K562 (cell line): ENCODE measurements at regions not wholly inside any gene's neighbourhood (a gene's known extent, or its start where the extent isn't known, plus 50 kb on each side); places are given as distances from the start of the nearest gene placed in this dataset.
"Not testable (repeated sequence)": the region's sequence is repeated elsewhere in the genome, so short reads cannot be mapped to it uniquely, and the experiment has no call there.

Experiments
- ATAC-seq: fragments of 200-7000 bp; cut with Tn5 transposase; 3 replicates; pipeline ENCODE4 v1.9.1; 2020; ENCODE audit warnings: moderate library complexity
- BruUV-seq: library from RNA; stranded (reverse); fragments of 400-500 nt; replicated peaks from 2 replicates; lab custom pipeline; 2021; lab: Mats Ljungman, UMichigan
- CTCF ChIA-PET: fragments of 300-600 bp; formaldehyde crosslinking; extraction: SDS; loops from one replicate; lab custom pipeline; 2021; ENCODE audit warnings: low intra/inter-chr PET ratio; lab: Yijun Ruan, JAX
- POLR2A ChIA-PET: fragments of 300-600, 350-650 bp; sonication (Branson Sonifier 250); formaldehyde crosslinking; extraction: SDS; loops from one replicate; lab custom pipeline; 2021; ENCODE audit warnings: antibody characterized with exemption, inconsistent platforms; lab: Yijun Ruan, JAX
- DNase-seq, 4 experiments: peaks; one replicate each; pipeline versions ENCODE4 v3.0.0 to v3.0.0-alpha.2; 2011 to 2018; ENCODE audit warnings: low spot score in 3 of 4, mixed read lengths in 3 of 4; ENCODE audit errors: extremely low read depth in 1 of 4
- FAIRE-seq: peaks from 2 replicates; lab custom pipeline; 2011; peaks lifted over from hg19 to GRCh38; lab: Jason Lieb, UNC
- H2AFZ ChIP-seq: 2 replicates; pipeline ENCODE4 v1.6.0; 2011; ENCODE audit warnings: low read depth, low read length, control low read depth, inconsistent platforms
- H3K27ac ChIP-seq: fragments of 200-600 bp; 3 replicates; pipeline ENCODE4 v1.8.0; 2011; ENCODE audit warnings: low read depth, mild to moderate bottlenecking, control low read depth, inconsistent platforms, low read length, moderate library complexity, mixed read lengths; ENCODE audit errors: extremely low read depth
- H3K27me3 ChIP-seq, 2 experiments: fragments of 300-600 bp in 1 of 2; 2 replicates in 1 of 2; 3 replicates in 1 of 2; pipeline versions ENCODE4 v1.6.0 to v1.8.0; 2011; ENCODE audit warnings: inconsistent platforms in 2 of 2, low read length in 2 of 2, mild to moderate bottlenecking in 1 of 2, mixed read lengths in 1 of 2, moderate library complexity in 1 of 2; ENCODE audit not compliant: control insufficient read depth in 2 of 2, insufficient read depth in 2 of 2
- H3K36me3 ChIP-seq: fragments of 300-600 bp; 3 replicates; pipeline ENCODE4 v1.8.0; 2011; ENCODE audit warnings: mild to moderate bottlenecking, low read length, inconsistent platforms; ENCODE audit not compliant: control insufficient read depth, insufficient read depth
- H3K4me1 ChIP-seq, 2 experiments: fragments of 200-600 bp in 1 of 2; replicated peaks in 1 of 2; 2 replicates in 1 of 2; 3 replicates in 1 of 2; pipeline versions ENCODE4 v1.5.1 to v1.8.0; 2011; ENCODE audit warnings: inconsistent platforms in 2 of 2, low read length in 2 of 2, mild to moderate bottlenecking in 1 of 2, mixed read lengths in 1 of 2, moderate library complexity in 1 of 2; ENCODE audit not compliant: control insufficient read depth in 2 of 2, insufficient read depth in 2 of 2
- H3K4me2 ChIP-seq: 2 replicates; pipeline ENCODE4 v1.6.1; 2011; ENCODE audit warnings: low read length, control low read depth, inconsistent platforms, mixed read lengths; ENCODE audit not compliant: insufficient read depth
- H3K4me3 ChIP-seq: fragments of 200-600 bp; sonication (generic), shearing (Covaris generic); 2 replicates; pipeline ENCODE4 v1.5.1; 2016; ENCODE audit warnings: control low read depth, inconsistent platforms
- H3K79me2 ChIP-seq: fragments of 200-600 bp; 3 replicates; pipeline ENCODE4 v1.8.0; 2011; ENCODE audit warnings: low read length, inconsistent platforms; ENCODE audit not compliant: control insufficient read depth, insufficient read depth
- H3K9ac ChIP-seq, 2 experiments: 2 replicates each; pipeline versions ENCODE4 v1.6.0 to v1.6.1; 2011; ENCODE audit warnings: low read depth in 2 of 2, low read length in 2 of 2, control low read depth in 1 of 2, inconsistent platforms in 1 of 2, mild to moderate bottlenecking in 1 of 2, mixed read lengths in 1 of 2; ENCODE audit not compliant: insufficient read depth in 1 of 2
- H3K9me1 ChIP-seq: one replicate; pipeline ENCODE4 v1.6.0; 2011; ENCODE audit warnings: inconsistent platforms, mild to moderate bottlenecking, low read length, moderate library complexity; ENCODE audit not compliant: control insufficient read depth, insufficient read depth
- H3K9me3 ChIP-seq: replicated peaks from 2 replicates; pipeline ENCODE4 v1.5.1; 2011; ENCODE audit warnings: low read depth, low read length, inconsistent platforms; ENCODE audit not compliant: control insufficient read depth, insufficient read depth
- H4K20me1 ChIP-seq: replicated peaks from 2 replicates; pipeline ENCODE4 v1.6.1; 2011; ENCODE audit warnings: low read length, inconsistent platforms, mixed read lengths; ENCODE audit not compliant: control insufficient read depth, insufficient read depth
- DIDO1 ChIP-seq: fragments of 450-650 bp; IDR thresholded peaks from 2 replicates; pipeline ENCODE4 v1.6.1; 2016; ENCODE audit warnings: low read depth, missing biosample characterization, missing genetic modification characterization
- GABPB1 ChIP-seq: sonication (generic); formaldehyde crosslinking; IDR thresholded peaks from 2 replicates; pipeline ENCODE4 v1.8.0; 2022; ENCODE audit warnings: mild to moderate bottlenecking, missing genetic modification reagents
- HOXB6 ChIP-seq: fragments of 250-450 bp; sonication (Bioruptor Pico); IDR thresholded peaks from 2 replicates; pipeline ENCODE4 v1.5.1; 2022; ENCODE audit warnings: mild to moderate bottlenecking, borderline replicate concordance
- KAT2B ChIP-seq: IDR thresholded peaks from one replicate; pipeline ENCODE4 v1.6.1; 2012; ENCODE audit warnings: low read depth, mild to moderate bottlenecking, control low read depth, inconsistent platforms, low read length, moderate library complexity
- RAD21 ChIP-seq, 2 experiments: fragments of 250-450 bp in 1 of 2; fragments of 450-650 bp in 1 of 2; sonication (Bioruptor Pico) in 1 of 2; formaldehyde crosslinking in 1 of 2; IDR thresholded peaks in 1 of 2; conservative IDR thresholded peaks in 1 of 2; 2 replicates each; pipeline versions ENCODE4 v1.4.0 to v1.8.0; 2020 to 2022; ENCODE audit warnings: mild to moderate bottlenecking in 2 of 2, moderate library complexity in 1 of 2
- RERE ChIP-seq: sonication (generic); formaldehyde crosslinking; IDR thresholded peaks from 2 replicates; pipeline ENCODE4 v1.8.0; 2023; ENCODE audit warnings: missing genetic modification reagents, mild to moderate bottlenecking, borderline replicate concordance
- SFPQ ChIP-seq: fragments of 200-400 bp; formaldehyde crosslinking; IDR thresholded peaks from 2 replicates; pipeline ENCODE4 v1.6.1; 2017; ENCODE audit warnings: mild to moderate bottlenecking, low read depth, low read length, moderate library complexity
- SRSF1 ChIP-seq: fragments of 200-400 bp; formaldehyde crosslinking; IDR thresholded peaks from 2 replicates; pipeline ENCODE4 v1.6.1; 2017; ENCODE audit warnings: mild to moderate bottlenecking, low read depth, low read length, moderate library complexity
- TCF7L2 ChIP-seq: fragments of 150-350 bp; IDR thresholded peaks from 2 replicates; pipeline ENCODE4 v1.6.1; 2016; ENCODE audit warnings: low read depth, mild to moderate bottlenecking, low read length, moderate library complexity
- ZNF316 ChIP-seq: fragments of 450-650 bp; IDR thresholded peaks from 2 replicates; pipeline ENCODE4 v1.6.1; 2016
- WGBS: fragments of 100-300 bp; shearing (Covaris generic); methylation state at CpG from one replicate; pipeline ENCODE4 v1.1.6; 2016; ENCODE audit warnings: low coverage, mixed read lengths; ENCODE audit not compliant: insufficient coverage; ENCODE audit errors: missing lambda C conversion rate; 5-methylcytosine and 5-hydroxymethylcytosine counted together
- in situ Hi-C: fragments of 300-500 bp; cut with MboI; formaldehyde crosslinking; loops from 4 replicates; pipeline ENCODE4 v1.15.0; 2018; ENCODE audit warnings: inconsistent platforms, mixed read lengths
- intact Hi-C: fragments of 100-400 bp; cut with micrococcal nuclease; formaldehyde crosslinking; loops from 2 replicates; pipeline ENCODE4 v1.14.2; 2022
- TF ChIP-seq, protein P1 (sequence below): fragments of 250-450 bp; sonication (Bioruptor Pico); IDR thresholded peaks from 2 replicates; pipeline ENCODE4 v1.5.0; 2020; ENCODE audit warnings: mild to moderate bottlenecking, borderline replicate concordance

DNA sequence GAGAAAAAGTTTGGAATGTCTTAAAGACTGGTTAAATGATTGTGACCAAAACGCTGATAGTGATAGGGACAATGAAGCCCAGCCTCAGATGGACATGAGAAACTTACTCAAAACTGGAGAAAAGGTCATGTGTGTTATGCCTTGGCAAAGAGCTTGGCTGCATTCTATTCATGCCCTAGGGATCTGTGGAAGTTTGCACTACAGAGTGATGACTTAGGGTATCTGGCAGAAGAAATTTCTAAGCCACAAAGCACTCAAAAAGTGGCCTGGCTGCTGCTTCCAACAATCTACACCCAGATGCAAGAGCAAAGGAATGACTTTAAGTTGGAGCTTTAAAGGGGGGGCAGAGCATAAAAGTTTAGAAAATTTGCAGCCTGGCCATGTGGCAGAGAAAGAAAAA is 521.3 kb downstream of the UQCRFS1 start (continued):
- TF ChIP-seq RERE (CRISPR knock-in tag): no peak
- TF ChIP-seq HOXB6: no peak
- no peak for TF ChIP-seq DIDO1 (tag)
- no peak for TF ChIP-seq KAT2B
- no peak for TF ChIP-seq RAD21 (CRISPR knock-in tag; conservative IDR thresholded peaks at IDR 0.05 in 1 of 2, IDR thresholded peaks at IDR 0.05 in 1 of 2)
- TF ChIP-seq TCF7L2: no peak
- TF ChIP-seq ZNF316: no peak
- no peak for TF ChIP-seq SRSF1
- TF ChIP-seq GABPB1 (CRISPR knock-in tag): no peak
- no peak for TF ChIP-seq SFPQ
- TF ChIP-seq, protein P1, sequence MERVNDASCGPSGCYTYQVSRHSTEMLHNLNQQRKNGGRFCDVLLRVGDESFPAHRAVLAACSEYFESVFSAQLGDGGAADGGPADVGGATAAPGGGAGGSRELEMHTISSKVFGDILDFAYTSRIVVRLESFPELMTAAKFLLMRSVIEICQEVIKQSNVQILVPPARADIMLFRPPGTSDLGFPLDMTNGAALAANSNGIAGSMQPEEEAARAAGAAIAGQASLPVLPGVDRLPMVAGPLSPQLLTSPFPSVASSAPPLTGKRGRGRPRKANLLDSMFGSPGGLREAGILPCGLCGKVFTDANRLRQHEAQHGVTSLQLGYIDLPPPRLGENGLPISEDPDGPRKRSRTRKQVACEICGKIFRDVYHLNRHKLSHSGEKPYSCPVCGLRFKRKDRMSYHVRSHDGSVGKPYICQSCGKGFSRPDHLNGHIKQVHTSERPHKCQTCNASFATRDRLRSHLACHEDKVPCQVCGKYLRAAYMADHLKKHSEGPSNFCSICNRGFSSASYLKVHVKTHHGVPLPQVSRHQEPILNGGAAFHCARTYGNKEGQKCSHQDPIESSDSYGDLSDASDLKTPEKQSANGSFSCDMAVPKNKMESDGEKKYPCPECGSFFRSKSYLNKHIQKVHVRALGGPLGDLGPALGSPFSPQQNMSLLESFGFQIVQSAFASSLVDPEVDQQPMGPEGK (CRISPR knock-in tag): no peak
- TF ChIP-seq, all 486 proteins: peak for 0

GRCh38 chr19:28689464-28689863 is 523.5 kb downstream of the UQCRFS1 start:
- 47% methylated on average over 6 of the region's 7 CpGs for WGBS
- H4K20me1 ChIP-seq, H3K27ac ChIP-seq, H3K9me3 ChIP-seq, POLR2A ChIA-PET, H3K4me2 ChIP-seq, intact Hi-C loops, in situ Hi-C loops, H3K4me3 ChIP-seq, FAIRE-seq, H3K4me1 ChIP-seq, CTCF ChIA-PET, H2AFZ ChIP-seq, H3K36me3 ChIP-seq, H3K79me2 ChIP-seq, H3K9me1 ChIP-seq, ATAC-seq, H3K9ac ChIP-seq, H3K27me3 ChIP-seq, DNase-seq, BruUV-seq: not testable (repeated sequence)
